GM18505 (cell line): ENCODE measurements at regions not wholly inside any gene's neighbourhood (a gene's known extent, or its start where the extent isn't known, plus 50 kb on each side); places are given as distances from the start of the nearest gene placed in this dataset.

ENCODE experiments used
- ATAC-seq: cut with Tn5 transposase; IDR thresholded peaks from one replicate; pipeline ENCODE4 v1.9.1; 2021; ENCODE audit not compliant: unreplicated experiment
- POLR2A ChIP-seq: IDR thresholded peaks from 4 replicates; pipeline ENCODE4 v1.6.1; 2011; ENCODE audit warnings: borderline replicate concordance; ENCODE audit not compliant: insufficient read depth, insufficient read length; ENCODE audit errors: extremely low read depth

DNA sequence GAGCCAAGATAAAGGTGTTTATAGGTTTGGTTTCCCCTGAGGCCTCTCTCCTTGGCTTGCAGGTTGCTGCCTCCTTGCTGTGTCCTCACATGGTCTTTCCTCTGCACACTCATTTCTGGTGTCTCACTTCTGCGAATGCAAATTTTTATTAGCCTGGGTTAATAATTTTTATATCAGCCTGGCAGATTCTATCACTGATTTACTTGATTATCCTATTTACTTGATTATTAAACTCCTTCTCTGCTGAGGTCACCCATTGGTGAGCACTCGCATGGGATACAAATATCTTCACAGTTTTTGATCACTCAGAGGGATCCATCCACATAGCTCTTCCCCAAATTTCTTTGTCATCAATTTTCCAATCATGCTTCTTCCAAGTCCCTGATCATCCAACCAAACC is 90.9 kb upstream of the IGLL5 start:
- no peak for TF ChIP-seq POLR2A
- no peak for ATAC-seq

GRCh38 chr22:22798232-22798616 is 89.4 kb upstream of the IGLL5 start:
- ATAC-seq, result no peak
- TF ChIP-seq POLR2A, result no peak

DNA sequence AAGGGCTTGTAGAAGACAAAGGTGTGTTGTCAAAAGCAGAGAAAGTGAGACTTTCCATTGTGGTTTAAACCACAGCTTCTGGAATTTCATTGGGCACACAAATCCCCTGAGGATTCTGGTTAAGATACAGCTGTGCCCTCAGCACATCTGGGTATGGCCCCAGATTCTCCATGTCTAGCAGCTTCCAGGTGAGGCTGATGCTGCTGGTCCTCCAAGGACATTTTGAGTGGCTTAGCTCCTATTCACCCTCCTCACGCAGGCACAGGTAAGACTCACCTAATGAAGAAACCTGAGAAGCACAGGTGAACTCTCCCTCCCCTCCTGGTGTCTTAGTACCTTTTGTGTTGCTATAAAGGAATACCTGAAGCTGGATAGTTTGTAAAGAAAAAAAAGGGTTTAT is 88.9 kb upstream of the IGLL5 start:
- TF ChIP-seq POLR2A, result no peak
- ATAC-seq, result no peak

DNA sequence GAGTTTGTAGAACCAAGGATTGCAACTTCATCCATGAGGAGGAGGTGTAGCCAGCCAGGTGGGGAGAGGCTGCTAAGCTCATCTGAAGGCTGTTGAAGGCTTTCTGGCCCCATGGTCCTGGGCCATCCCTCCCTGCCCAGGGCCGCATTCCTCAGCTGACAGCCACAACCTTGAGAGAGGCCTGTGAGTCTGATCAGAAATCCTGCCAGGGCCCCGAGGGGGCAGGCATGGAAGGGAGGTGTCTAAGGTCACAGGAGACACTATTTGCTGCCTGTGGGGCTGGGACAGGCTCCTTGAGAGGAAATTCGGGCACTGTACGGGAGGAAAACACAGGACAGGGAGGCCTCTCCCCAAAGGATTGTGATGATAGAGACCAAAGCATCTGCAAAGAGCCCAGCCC is 88.1 kb upstream of the IGLL5 start:
- no peak for TF ChIP-seq POLR2A

GRCh38 chr22:22800716-22801115 is 86.9 kb upstream of the IGLL5 start:
- no peak for ATAC-seq

More for the DNA sequence above, 88.1 kb upstream of the IGLL5 start:
- no peak for ATAC-seq

GRCh38 chr22:22802339-22802970 is 85.2 kb upstream of the IGLL5 start:
- ATAC-seq, result no peak

More at GRCh38 chr22:22800716-22801115, 86.9 kb upstream of the IGLL5 start:
- no peak for TF ChIP-seq POLR2A

DNA sequence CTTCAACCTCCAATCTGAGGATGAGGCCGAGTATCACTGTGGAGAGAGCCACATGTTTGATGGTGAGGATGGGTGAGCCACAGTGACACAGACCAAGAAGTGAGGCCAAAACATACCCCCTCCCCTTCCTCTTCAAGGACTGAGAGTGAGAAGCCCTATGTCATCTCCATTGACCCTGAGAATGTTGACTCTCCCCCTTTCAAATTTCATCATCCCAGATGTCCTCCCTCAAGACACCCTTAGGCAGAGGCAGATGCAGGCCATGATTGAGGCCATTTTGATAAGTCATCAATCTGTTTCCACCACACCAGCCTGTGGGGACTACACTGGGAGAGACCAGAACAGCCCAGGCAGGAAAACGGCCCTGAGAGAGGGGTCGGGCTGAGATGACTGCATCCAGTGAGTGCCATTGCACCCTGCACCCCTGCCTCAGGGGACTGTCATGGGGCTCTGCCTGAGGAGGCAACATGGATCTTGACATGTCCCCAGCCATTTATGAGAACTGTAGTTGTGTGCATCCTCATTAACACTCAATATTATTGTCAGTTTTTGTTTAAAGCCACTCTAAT is 84.2 kb upstream of the IGLL5 start:
- TF ChIP-seq POLR2A, result no peak
- ATAC-seq, result no peak

More at GRCh38 chr22:22802339-22802970, 85.2 kb upstream of the IGLL5 start:
- TF ChIP-seq POLR2A, result no peak

DNA sequence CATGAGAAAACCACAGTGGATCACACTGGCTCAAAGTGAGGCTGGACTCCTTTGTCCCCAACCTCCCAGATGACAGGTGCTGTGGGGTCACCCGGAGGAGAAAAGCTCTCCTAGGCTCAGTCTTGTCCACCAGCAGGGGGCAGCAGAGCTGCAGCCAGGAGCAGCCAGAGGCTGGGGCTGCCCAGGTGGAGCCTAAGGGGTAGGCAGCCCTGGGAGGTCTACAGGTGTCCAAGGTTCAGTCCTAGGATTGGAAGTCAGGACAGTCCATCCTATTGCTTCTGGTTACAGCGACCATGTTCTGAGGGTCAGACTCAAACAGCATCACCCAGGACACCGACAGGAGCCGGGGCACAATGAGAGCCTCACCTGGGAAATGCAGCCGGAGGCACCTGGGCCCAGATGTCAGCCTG is 77.6 kb upstream of the IGLL5 start:
- TF ChIP-seq POLR2A, result no peak
- ATAC-seq, result no peak

- no peak for ATAC-seq
- TF ChIP-seq POLR2A, result no peak
Observed at GRCh38 chr22:22810471-22810870, 77.1 kb upstream of the IGLL5 start.

GRCh38 chr22:22811016-22812009 is 76.3 kb upstream of the IGLL5 start:
- no peak for ATAC-seq
- TF ChIP-seq POLR2A, result no peak

GRCh38 chr22:22812031-22812905 is 75.3 kb upstream of the IGLL5 start:
- no peak for TF ChIP-seq POLR2A
- no peak for ATAC-seq

- no peak for ATAC-seq
- TF ChIP-seq POLR2A, result no peak
Observed at GRCh38 chr22:22813126-22814075, 74.2 kb upstream of the IGLL5 start.
